Mesenchymal stem cell (in vitro differentiated cells and primary cell): ENCODE measurements at regions not wholly inside any gene's neighbourhood (a gene's known extent, or its start where the extent isn't known, plus 50 kb on each side); places are given as distances from the start of the nearest gene placed in this dataset.

Experiments
- DNase-seq: peaks from one replicate; pipeline ENCODE4 v3.0.0-alpha.2; 2013
- H2AFZ ChIP-seq: one replicate; pipeline ENCODE4 v1.6.1; 2013; ENCODE audit warnings: low read depth, mild to moderate bottlenecking, control low read depth, inconsistent platforms, low read length, moderate library complexity
- H2AK5ac ChIP-seq: 2 replicates; pipeline ENCODE4 v1.6.1; 2013; ENCODE audit warnings: low read length, moderate library complexity, mild to moderate bottlenecking, inconsistent platforms; ENCODE audit not compliant: severe bottlenecking
- H2BK120ac ChIP-seq: one replicate; pipeline ENCODE4 v1.6.1; 2013; ENCODE audit warnings: low read depth, mild to moderate bottlenecking, inconsistent platforms, low read length, moderate library complexity
- H2BK12ac ChIP-seq, 2 experiments: one replicate each; pipeline ENCODE4 v1.6.1; 2013; ENCODE audit warnings: inconsistent platforms in 2 of 2, low read length in 2 of 2, mild to moderate bottlenecking in 2 of 2, moderate library complexity in 2 of 2, control low read depth in 1 of 2
- H2BK15ac ChIP-seq: one replicate; pipeline ENCODE4 v1.6.1; 2013; ENCODE audit warnings: mild to moderate bottlenecking, low read depth, inconsistent platforms; ENCODE audit not compliant: poor library complexity, severe bottlenecking
- H2BK5ac ChIP-seq: 2 replicates; pipeline ENCODE4 v1.6.1; 2013; ENCODE audit warnings: low read depth, mild to moderate bottlenecking, low read length, control low read depth, inconsistent platforms; ENCODE audit not compliant: poor library complexity, severe bottlenecking
- H3K14ac ChIP-seq, 2 experiments: one replicate each; pipeline ENCODE4 v1.6.1; 2013; ENCODE audit warnings: inconsistent platforms in 2 of 2, low read length in 2 of 2, control low read depth in 1 of 2, mild to moderate bottlenecking in 1 of 2, moderate library complexity in 1 of 2
- H3K18ac ChIP-seq, 2 experiments: one replicate each; pipeline ENCODE4 v1.6.1; 2013; ENCODE audit warnings: inconsistent platforms in 2 of 2, low read length in 2 of 2, control low read depth in 1 of 2, low read depth in 1 of 2, mild to moderate bottlenecking in 1 of 2
- H3K23ac ChIP-seq, 2 experiments: one replicate each; pipeline ENCODE4 v1.6.1; 2013; ENCODE audit warnings: inconsistent platforms in 2 of 2, low read length in 2 of 2, mild to moderate bottlenecking in 2 of 2, moderate library complexity in 2 of 2, control low read depth in 1 of 2
- H3K27ac ChIP-seq: 2 replicates; pipeline ENCODE4 v1.5.1; 2013; ENCODE audit warnings: mild to moderate bottlenecking, moderate library complexity, low read length, control low read depth, inconsistent platforms; ENCODE audit not compliant: poor library complexity, severe bottlenecking
- H3K27me3 ChIP-seq, 2 experiments: 2 replicates each; pipeline versions ENCODE4 v1.6.1 to v1.7.0; 2013; ENCODE audit warnings: low read length in 2 of 2, mild to moderate bottlenecking in 2 of 2, moderate library complexity in 2 of 2, control low read depth in 1 of 2, inconsistent platforms in 1 of 2; ENCODE audit not compliant: control insufficient read depth in 1 of 2, insufficient read depth in 1 of 2
- H3K36me3 ChIP-seq, 2 experiments: 2 replicates each; pipeline versions ENCODE4 v1.6.1 to v1.7.0; 2013; ENCODE audit warnings: low read length in 2 of 2, control low read depth in 1 of 2, inconsistent platforms in 1 of 2, low read depth in 1 of 2, mild to moderate bottlenecking in 1 of 2; ENCODE audit not compliant: insufficient read depth in 2 of 2, control insufficient read depth in 1 of 2
- H3K4ac ChIP-seq, 2 experiments: one replicate each; pipeline ENCODE4 v1.6.1; 2013; ENCODE audit warnings: inconsistent platforms in 2 of 2, low read length in 2 of 2, mild to moderate bottlenecking in 2 of 2, moderate library complexity in 2 of 2, control low read depth in 1 of 2, low read depth in 1 of 2
- H3K4me1 ChIP-seq: 2 replicates; pipeline ENCODE4 v1.6.1; 2013; ENCODE audit warnings: low read depth, low read length, control low read depth; ENCODE audit not compliant: control insufficient read depth, insufficient read depth
- H3K4me2 ChIP-seq: 2 replicates; pipeline ENCODE4 v1.6.1; 2013; ENCODE audit warnings: low read length, mild to moderate bottlenecking, inconsistent platforms; ENCODE audit not compliant: poor library complexity, severe bottlenecking
- H3K4me3 ChIP-seq, 2 experiments: 2 replicates each; pipeline versions ENCODE4 v1.5.1 to v1.7.0; 2013; ENCODE audit warnings: low read length in 2 of 2, mild to moderate bottlenecking in 2 of 2, control low read depth in 1 of 2, low read depth in 1 of 2; ENCODE audit not compliant: insufficient read depth in 1 of 2
- H3K79me1 ChIP-seq: replicated peaks from 2 replicates; pipeline ENCODE4 v1.6.1; 2013; ENCODE audit warnings: mild to moderate bottlenecking, control low read depth, low read length, inconsistent platforms; ENCODE audit not compliant: poor library complexity, severe bottlenecking
- H3K9ac ChIP-seq: 2 replicates; pipeline ENCODE4 v1.7.0; 2013; ENCODE audit warnings: mild to moderate bottlenecking, low read length, moderate library complexity
- H3K9me3 ChIP-seq: 2 replicates; pipeline ENCODE4 v1.7.0; 2013; ENCODE audit warnings: mild to moderate bottlenecking, low read length; ENCODE audit not compliant: control insufficient read depth
- H4K8ac ChIP-seq: one replicate; pipeline ENCODE4 v1.6.1; 2013; ENCODE audit warnings: inconsistent platforms, mild to moderate bottlenecking, low read length, moderate library complexity
- H4K91ac ChIP-seq: one replicate; pipeline ENCODE4 v1.6.1; 2013; ENCODE audit warnings: mild to moderate bottlenecking, low read length, inconsistent platforms
- WGBS: methylation state at CpG from one replicate; pipeline ENCODE4 v1.1.7; 2013; ENCODE audit warnings: mixed read lengths; 5-methylcytosine and 5-hydroxymethylcytosine counted together

DNA sequence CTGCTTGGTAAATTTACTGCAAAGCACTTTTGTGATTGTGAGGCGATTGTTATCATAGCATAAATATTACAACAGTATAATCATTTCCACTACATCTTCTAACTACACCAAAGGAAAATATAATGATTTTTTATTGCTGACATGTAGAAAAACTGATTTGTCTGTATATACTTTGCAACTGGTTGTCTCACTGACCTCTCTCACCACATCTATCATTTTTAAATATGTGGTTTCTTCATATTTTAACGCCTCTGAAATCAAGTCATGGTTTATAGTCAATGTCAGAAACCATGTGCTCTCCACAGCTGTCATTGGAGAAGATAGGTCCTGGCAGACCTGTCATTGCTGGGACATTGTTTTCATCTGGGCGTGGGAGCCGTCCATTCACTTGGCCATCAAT is 315.4 kb upstream of the KLF6 start:
- no peak overlapping the region for H3K27ac ChIP-seq
- no peak overlapping the region for H3K4me2 ChIP-seq
- H2BK5ac ChIP-seq, result no peak overlapping the region
- no peak overlapping the region for H4K91ac ChIP-seq
- no peaks in the 10 kb centered on the region for H3K9me3 ChIP-seq
- no peak overlapping the region for H3K14ac ChIP-seq
- no peak overlapping the region for H3K4ac ChIP-seq
- H3K4me1 ChIP-seq, result no peaks in the 10 kb centered on the region
- no peak overlapping the region for H3K9ac ChIP-seq
- H3K23ac ChIP-seq, result no peak overlapping the region
- no peak overlapping the region for H3K4me3 ChIP-seq
- no peak overlapping the region for H4K8ac ChIP-seq
- H2BK12ac ChIP-seq, result no peak overlapping the region
- H2AFZ ChIP-seq, result no peak overlapping the region
- H3K27me3 ChIP-seq, result no peaks in the 10 kb centered on the region
- no peak overlapping the region for H2BK120ac ChIP-seq
- no peaks in the 10 kb centered on the region for H3K36me3 ChIP-seq
- no peaks in the 10 kb centered on the region for H3K79me1 ChIP-seq
- H3K18ac ChIP-seq, result no peak overlapping the region
- WGBS, result 95% methylated on average over 3 of the region's 4 CpGs
- H2BK15ac ChIP-seq, result no peak overlapping the region
- H2AK5ac ChIP-seq, result no peak overlapping the region
- no peak for DNase-seq

DNA sequence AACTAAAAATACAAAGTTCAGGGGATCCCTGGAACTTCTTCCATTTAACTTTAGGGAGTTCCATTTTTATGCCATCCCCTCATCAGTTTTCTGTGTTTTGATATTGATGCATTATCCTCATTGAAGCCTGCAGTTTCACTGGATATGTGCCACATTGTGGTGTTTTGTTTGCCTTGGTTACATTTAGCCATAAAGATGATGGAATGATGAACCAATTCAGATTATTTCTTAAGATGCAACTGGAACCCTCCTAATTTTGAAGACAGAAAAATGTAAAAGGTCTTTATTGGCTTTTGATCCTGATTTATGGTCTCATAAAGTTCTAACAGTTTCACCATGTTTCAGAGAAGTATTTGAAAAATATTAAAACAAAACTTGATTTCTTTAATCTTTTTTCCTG is 314.2 kb upstream of the KLF6 start:
- Histone ChIP-seq H2BK120ac (no peak overlapping the region), H2BK15ac (no peak overlapping the region), H4K91ac (no peak overlapping the region), H2BK5ac (no peak overlapping the region), H4K8ac (no peak overlapping the region), H3K14ac (no peak overlapping the region), H3K27me3 (no peaks in the 10 kb centered on the region), H3K18ac (no peak overlapping the region), H3K4me2 (no peak overlapping the region), H3K36me3 (no peaks in the 10 kb centered on the region), H3K27ac (no peak overlapping the region), H3K4me3 (no peak overlapping the region), H3K4ac (no peak overlapping the region), H3K9me3 (no peaks in the 10 kb centered on the region), H3K79me1 (no peaks in the 10 kb centered on the region), H2BK12ac (no peak overlapping the region), H3K4me1 (no peaks in the 10 kb centered on the region), H2AK5ac (no peak overlapping the region), H3K23ac (no peak overlapping the region), H3K9ac (no peak overlapping the region), H2AFZ (no peak overlapping the region)
- DNase-seq, result no peak

DNA sequence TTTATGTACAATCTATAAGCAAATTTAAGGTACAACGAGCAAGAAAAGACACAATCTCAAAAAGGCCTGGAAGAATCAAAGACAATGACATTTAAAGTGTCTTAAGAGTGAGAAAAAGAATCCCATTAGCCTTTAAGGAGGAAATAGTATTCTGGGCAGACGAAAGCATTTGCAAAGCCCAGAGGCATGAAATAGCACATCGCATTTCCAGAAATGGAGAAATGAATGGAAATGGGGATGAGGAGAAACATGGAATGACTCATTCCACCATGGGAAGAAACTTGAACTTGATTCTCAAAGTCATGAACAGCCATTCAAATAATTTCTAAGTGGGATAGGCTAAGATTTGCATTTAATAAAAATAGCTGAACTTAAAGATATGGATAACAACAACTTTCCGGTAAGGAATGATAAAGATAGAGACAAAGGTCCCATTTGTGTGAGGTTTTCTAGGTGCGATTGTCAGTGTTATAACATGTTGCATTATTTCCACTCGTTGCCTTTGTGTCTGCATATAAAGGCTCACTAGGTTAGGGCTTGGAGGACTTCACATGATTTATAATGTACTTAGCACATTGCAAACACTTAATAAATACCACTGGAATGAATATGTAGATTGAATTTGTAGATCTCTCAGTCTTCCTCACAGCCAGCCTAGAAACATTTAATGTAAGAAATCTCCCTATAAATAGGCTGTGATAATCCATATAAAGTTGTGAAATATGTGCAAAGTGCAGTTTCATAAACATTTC is 310.3 kb upstream of the KLF6 start:
- H3K4ac ChIP-seq, result no peak overlapping the region
- H3K18ac ChIP-seq, result no peak overlapping the region
- no peak overlapping the region for H3K9ac ChIP-seq
- no peak overlapping the region for H2AFZ ChIP-seq
- no peaks in the 10 kb centered on the region for H3K4me1 ChIP-seq
- H2BK5ac ChIP-seq, result no peak overlapping the region
- H3K4me2 ChIP-seq, result no peak overlapping the region
- H3K14ac ChIP-seq, result no peak overlapping the region
- no peak for DNase-seq
- H3K23ac ChIP-seq, result no peak overlapping the region
- H4K8ac ChIP-seq, result no peak overlapping the region
- H3K27me3 ChIP-seq, result no peaks in the 10 kb centered on the region
- H2BK120ac ChIP-seq, result no peak overlapping the region
- H3K27ac ChIP-seq, result no peak overlapping the region
- no peak overlapping the region for H2AK5ac ChIP-seq
- H3K4me3 ChIP-seq, result no peak overlapping the region
- H2BK15ac ChIP-seq, result no peak overlapping the region
- no peaks in the 10 kb centered on the region for H3K79me1 ChIP-seq
- H3K36me3 ChIP-seq, result no peaks in the 10 kb centered on the region
- no peak overlapping the region for H2BK12ac ChIP-seq
- WGBS, result 90% methylated on average over 6 of the region's 6 CpGs
- no peak overlapping the region for H4K91ac ChIP-seq
- no peaks in the 10 kb centered on the region for H3K9me3 ChIP-seq

DNA sequence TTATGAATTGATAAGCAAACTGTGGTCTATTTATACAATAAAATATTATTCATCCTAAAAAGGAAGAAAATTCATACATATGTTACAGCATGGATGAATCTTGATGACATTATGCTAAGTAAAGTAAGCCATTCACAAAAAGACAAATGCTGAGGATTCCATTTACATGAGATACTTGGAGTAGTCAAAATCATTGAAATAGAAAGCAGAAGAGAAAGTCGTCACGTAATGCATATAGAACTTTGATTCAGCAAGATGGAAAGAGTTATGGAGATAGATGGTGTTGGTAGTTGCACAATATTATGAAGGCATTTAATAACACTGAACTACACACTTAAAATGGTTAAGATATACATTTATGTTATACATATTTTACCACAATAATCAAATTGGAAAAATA is 309.7 kb upstream of the KLF6 start:
- Histone ChIP-seq H2BK120ac (no peak overlapping the region), H3K9ac (no peak overlapping the region), H3K4me3 (no peak overlapping the region), H3K18ac (no peak overlapping the region), H3K23ac (no peak overlapping the region), H2AK5ac (no peak overlapping the region), H3K27me3 (no peaks in the 10 kb centered on the region), H3K36me3 (no peaks in the 10 kb centered on the region), H4K91ac (no peak overlapping the region), H2AFZ (no peak overlapping the region), H2BK5ac (no peak overlapping the region), H3K4me1 (no peaks in the 10 kb centered on the region), H3K4me2 (no peak overlapping the region), H3K4ac (no peak overlapping the region), H3K79me1 (no peaks in the 10 kb centered on the region), H4K8ac (no peak overlapping the region), H2BK12ac (no peak overlapping the region), H2BK15ac (no peak overlapping the region), H3K27ac (no peak overlapping the region), H3K14ac (no peak overlapping the region), H3K9me3 (no peaks in the 10 kb centered on the region)
- 94% methylated on average over 2 of the region's 2 CpGs for WGBS
- no peak for DNase-seq
